H9 (cell line): ENCODE measurements at regions not wholly inside any gene's neighbourhood (a gene's known extent, or its start where the extent isn't known, plus 50 kb on each side); places are given as distances from the start of the nearest gene placed in this dataset.
A peak's percentile ranks its signal among the peaks of the same experiment; 100 is the strongest.

ENCODE experiments used
- DNase-seq: peaks from one replicate; pipeline ENCODE4 v3.0.0-alpha.2; 2017
- H2AFZ ChIP-seq: one replicate; pipeline ENCODE4 v1.6.1; 2013; ENCODE audit warnings: mild to moderate bottlenecking, low read length, control low read depth, moderate library complexity
- H2AK5ac ChIP-seq: 2 replicates; pipeline ENCODE4 v1.6.1; 2013; ENCODE audit warnings: low read length, control low read depth, mixed read lengths; ENCODE audit not compliant: insufficient read length
- H2BK120ac ChIP-seq: one replicate; pipeline ENCODE4 v1.6.1; 2013; ENCODE audit warnings: low read depth, mild to moderate bottlenecking, low read length, control low read depth, inconsistent platforms; ENCODE audit not compliant: poor library complexity, severe bottlenecking
- H2BK12ac ChIP-seq: 2 replicates; pipeline ENCODE4 v1.6.1; 2013; ENCODE audit warnings: low read length, control low read depth, mixed read lengths, low read depth; ENCODE audit not compliant: insufficient read length
- H2BK15ac ChIP-seq: 2 replicates; pipeline ENCODE4 v1.6.1; 2013; ENCODE audit warnings: low read depth, low read length, control low read depth
- H2BK20ac ChIP-seq: one replicate; pipeline ENCODE4 v1.6.1; 2013; ENCODE audit warnings: low read depth, mild to moderate bottlenecking, low read length, control low read depth, inconsistent platforms; ENCODE audit not compliant: poor library complexity, severe bottlenecking
- H2BK5ac ChIP-seq: 2 replicates; pipeline ENCODE4 v1.6.1; 2013; ENCODE audit warnings: low read length, control low read depth, mixed read lengths; ENCODE audit not compliant: insufficient read length
- H3K14ac ChIP-seq: 2 replicates; pipeline ENCODE4 v1.6.1; 2013; ENCODE audit warnings: low read length, control low read depth; ENCODE audit not compliant: insufficient read depth
- H3K18ac ChIP-seq: 2 replicates; pipeline ENCODE4 v1.6.1; 2013; ENCODE audit warnings: low read depth, mild to moderate bottlenecking, mixed read lengths, low read length, control low read depth; ENCODE audit not compliant: insufficient read length
- H3K23ac ChIP-seq: 2 replicates; pipeline ENCODE4 v1.6.1; 2013; ENCODE audit warnings: low read length, control low read depth, mixed read lengths, low read depth; ENCODE audit not compliant: insufficient read length
- H3K23me2 ChIP-seq: 2 replicates; pipeline ENCODE4 v1.6.1; 2013; ENCODE audit warnings: low read depth, mild to moderate bottlenecking, mixed read lengths, low read length, control low read depth; ENCODE audit not compliant: insufficient read length, poor library complexity, severe bottlenecking
- H3K27ac ChIP-seq: 2 replicates; pipeline ENCODE4 v1.5.1; 2013; ENCODE audit warnings: low read length, control low read depth, mixed read lengths, low read depth; ENCODE audit not compliant: insufficient read length
- H3K27me3 ChIP-seq: 2 replicates; pipeline ENCODE4 v1.6.1; 2013; ENCODE audit warnings: low read length, control low read depth, inconsistent platforms; ENCODE audit not compliant: insufficient read depth
- H3K4ac ChIP-seq: 2 replicates; pipeline ENCODE4 v1.6.1; 2013; ENCODE audit warnings: low read depth, mild to moderate bottlenecking, control low read depth, inconsistent platforms, low read length, moderate library complexity
- H3K4me1 ChIP-seq: 2 replicates; pipeline ENCODE4 v1.6.1; 2013; ENCODE audit warnings: low read length, control low read depth, inconsistent platforms; ENCODE audit not compliant: insufficient read depth
- H3K4me2 ChIP-seq: 2 replicates; pipeline ENCODE4 v1.6.1; 2013; ENCODE audit warnings: low read length, control low read depth, mixed read lengths; ENCODE audit not compliant: insufficient read length, insufficient read depth
- H3K56ac ChIP-seq: 2 replicates; pipeline ENCODE4 v1.6.1; 2013; ENCODE audit warnings: low read depth, mild to moderate bottlenecking, mixed read lengths, low read length, control low read depth; ENCODE audit not compliant: insufficient read length
- H3K79me1 ChIP-seq: 2 replicates; pipeline ENCODE4 v1.6.1; 2013; ENCODE audit warnings: low read depth, mild to moderate bottlenecking, moderate library complexity, low read length, control low read depth, inconsistent platforms; ENCODE audit not compliant: insufficient read depth, poor library complexity, severe bottlenecking
- H3K79me2 ChIP-seq: 2 replicates; pipeline ENCODE4 v1.6.1; 2013; ENCODE audit warnings: low read length, control low read depth, inconsistent platforms; ENCODE audit not compliant: insufficient read depth
- H3K9ac ChIP-seq: 2 replicates; pipeline ENCODE4 v1.6.1; 2013; ENCODE audit warnings: low read length, control low read depth, mixed read lengths; ENCODE audit not compliant: insufficient read length; ENCODE audit errors: extremely low read depth
- H3K9me3 ChIP-seq: one replicate; pipeline ENCODE4 v1.6.1; 2013; ENCODE audit warnings: low read depth, low read length, inconsistent platforms; ENCODE audit not compliant: control insufficient read depth
- H3T11ph ChIP-seq: one replicate; pipeline ENCODE4 v1.6.1; 2013; ENCODE audit warnings: mild to moderate bottlenecking, low read length, control low read depth, inconsistent platforms
- H4K20me1 ChIP-seq: one replicate; pipeline ENCODE4 v1.6.1; 2013; ENCODE audit not compliant: control insufficient read depth, insufficient read length, insufficient read depth
- H4K5ac ChIP-seq: 2 replicates; pipeline ENCODE4 v1.6.1; 2013; ENCODE audit warnings: low read depth, mild to moderate bottlenecking, mixed read lengths, low read length, control low read depth; ENCODE audit not compliant: insufficient read length
- H4K8ac ChIP-seq: replicated peaks from 2 replicates; pipeline ENCODE4 v1.6.1; 2013; ENCODE audit warnings: low read length, control low read depth, mixed read lengths, low read depth; ENCODE audit not compliant: insufficient read length
- H4K91ac ChIP-seq: 2 replicates; pipeline ENCODE4 v1.6.1; 2013; ENCODE audit warnings: low read depth, mild to moderate bottlenecking, moderate library complexity, mixed read lengths, low read length, control low read depth; ENCODE audit not compliant: insufficient read length
- H3K27ac Mint-ChIP-seq, 3 experiments: 2 replicates in 2 of 3; 3 replicates in 1 of 3; pipeline ENCODE4 v1.8.0; 2020 to 2021; ENCODE audit warnings: mixed read lengths in 3 of 3, mild to moderate bottlenecking in 1 of 3, moderate library complexity in 1 of 3
- H3K27me3 Mint-ChIP-seq: 2 replicates; pipeline ENCODE4 v1.8.0; 2021; ENCODE audit warnings: low read depth, mild to moderate bottlenecking, moderate library complexity, mixed read lengths
- H3K36me3 Mint-ChIP-seq, 3 experiments: 2 replicates in 2 of 3; 3 replicates in 1 of 3; pipeline ENCODE4 v1.8.0; 2020 to 2021; ENCODE audit warnings: low read depth in 3 of 3, mixed read lengths in 3 of 3; ENCODE audit not compliant: insufficient read depth in 1 of 3
- H3K4me1 Mint-ChIP-seq, 2 experiments: 2 replicates each; pipeline ENCODE4 v1.8.0; 2020; ENCODE audit warnings: mixed read lengths in 2 of 2
- H3K4me3 Mint-ChIP-seq, 2 experiments: 2 replicates in 1 of 2; 3 replicates in 1 of 2; pipeline ENCODE4 v1.8.0; 2020 to 2021; ENCODE audit warnings: mild to moderate bottlenecking in 2 of 2, mixed read lengths in 2 of 2, moderate library complexity in 1 of 2
- H3K9me3 Mint-ChIP-seq, 2 experiments: 2 replicates in 1 of 2; 3 replicates in 1 of 2; pipeline ENCODE4 v1.8.0; 2020; ENCODE audit warnings: mild to moderate bottlenecking in 2 of 2, mixed read lengths in 2 of 2, moderate library complexity in 1 of 2
- WGBS: extraction: QIAGEN DNeasy Blood & Tissue Kit; methylation state at CpG from one replicate; pipeline ENCODE4 v1.1.7; 2013; ENCODE audit warnings: missing lambda C conversion rate, low lambda C conversion rate, mixed read lengths; ENCODE audit not compliant: insufficient read length; ENCODE audit errors: extremely low coverage; 5-methylcytosine and 5-hydroxymethylcytosine counted together
- TF ChIP-seq, protein P1 (sequence below): fragments of 200-600 bp; sonication (generic); conservative IDR thresholded peaks from 3 replicates; pipeline ENCODE4 v1.8.0; 2021; ENCODE audit warnings: antibody characterized with exemption, mild to moderate bottlenecking

DNA sequence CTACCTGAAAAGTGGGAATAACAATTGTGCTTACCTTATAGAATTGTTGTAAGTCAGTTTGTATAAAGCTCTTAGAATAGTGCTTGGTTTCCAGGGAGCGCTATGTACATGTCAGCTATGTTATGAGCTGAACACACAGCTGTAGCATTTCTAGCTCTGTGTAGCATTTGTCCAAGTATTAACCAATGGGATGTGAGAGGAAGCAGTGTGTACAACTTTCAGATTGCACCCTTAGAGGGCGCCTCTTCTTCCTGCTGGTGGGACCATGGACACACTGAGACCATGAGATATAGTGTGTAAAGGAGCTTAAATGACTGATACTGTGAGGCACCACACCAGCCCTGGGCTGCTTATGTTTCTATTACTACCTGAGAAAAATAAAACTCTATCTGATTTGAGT lies 380.2 kb downstream of the LNPK start:
- Histone ChIP-seq H3K9me3 (no peaks in the 10 kb centered on the region), H3K18ac (no peak overlapping the region), H3K27me3 (no peaks in the 10 kb centered on the region), H2BK5ac (no peak overlapping the region), H2AFZ (no peak overlapping the region), H3K9ac (no peak overlapping the region), H3K27ac (no peak overlapping the region), H3K79me1 (no peaks in the 10 kb centered on the region), H3K4me1 (no peaks in the 10 kb centered on the region), H3K56ac (no peak overlapping the region), H3K4ac (no peak overlapping the region), H3T11ph (no peak overlapping the region), H4K20me1 (no peaks in the 10 kb centered on the region), H2BK20ac (no peak overlapping the region), H3K79me2 (no peaks in the 10 kb centered on the region), H3K23me2 (no peaks in the 10 kb centered on the region), H3K4me2 (no peak overlapping the region), H2BK15ac (no peak overlapping the region), H2BK12ac (no peak overlapping the region), H4K5ac (no peak overlapping the region), H4K8ac (no peak overlapping the region), H2BK120ac (no peak overlapping the region), H3K14ac (no peak overlapping the region), H2AK5ac (no peak overlapping the region), H4K91ac (no peak overlapping the region), H3K23ac (no peak overlapping the region)
- peaks cover 17 to 18% of the 10 kb centered on the region in 2 experiments for H3K4me1 Mint-ChIP-seq
- no peaks in the 10 kb centered on the region for H3K27me3 Mint-ChIP-seq
- H3K9me3 Mint-ChIP-seq: no peaks in the 10 kb centered on the region
- no peak for DNase-seq
- no peak overlapping the region for H3K27ac Mint-ChIP-seq
- no peaks in the 10 kb centered on the region; a peak in 1 of 7 replicates for H3K36me3 Mint-ChIP-seq
- H3K4me3 Mint-ChIP-seq: no peak overlapping the region
- no CpG with 5 or more reads among the region's 2 CpGs for WGBS
- TF ChIP-seq, protein P1, sequence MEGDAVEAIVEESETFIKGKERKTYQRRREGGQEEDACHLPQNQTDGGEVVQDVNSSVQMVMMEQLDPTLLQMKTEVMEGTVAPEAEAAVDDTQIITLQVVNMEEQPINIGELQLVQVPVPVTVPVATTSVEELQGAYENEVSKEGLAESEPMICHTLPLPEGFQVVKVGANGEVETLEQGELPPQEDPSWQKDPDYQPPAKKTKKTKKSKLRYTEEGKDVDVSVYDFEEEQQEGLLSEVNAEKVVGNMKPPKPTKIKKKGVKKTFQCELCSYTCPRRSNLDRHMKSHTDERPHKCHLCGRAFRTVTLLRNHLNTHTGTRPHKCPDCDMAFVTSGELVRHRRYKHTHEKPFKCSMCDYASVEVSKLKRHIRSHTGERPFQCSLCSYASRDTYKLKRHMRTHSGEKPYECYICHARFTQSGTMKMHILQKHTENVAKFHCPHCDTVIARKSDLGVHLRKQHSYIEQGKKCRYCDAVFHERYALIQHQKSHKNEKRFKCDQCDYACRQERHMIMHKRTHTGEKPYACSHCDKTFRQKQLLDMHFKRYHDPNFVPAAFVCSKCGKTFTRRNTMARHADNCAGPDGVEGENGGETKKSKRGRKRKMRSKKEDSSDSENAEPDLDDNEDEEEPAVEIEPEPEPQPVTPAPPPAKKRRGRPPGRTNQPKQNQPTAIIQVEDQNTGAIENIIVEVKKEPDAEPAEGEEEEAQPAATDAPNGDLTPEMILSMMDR: peak; percentile 48; the same call in 2 of the 3 replicates
